PC-3 (cell line): ENCODE measurements at regions not wholly inside any gene's neighbourhood (a gene's known extent, or its start where the extent isn't known, plus 50 kb on each side); places are given as distances from the start of the nearest gene placed in this dataset.

Experiments
- ATAC-seq: fragments of 200-7000 bp; cut with Tn5 transposase; 2 replicates; pipeline ENCODE4 v1.9.1; 2020; ENCODE audit warnings: mild to moderate bottlenecking, moderate library complexity
- BruUV-seq: library from RNA; stranded (reverse); fragments of 400-500 nt; replicated peaks from 2 replicates; lab custom pipeline; 2021; lab: Mats Ljungman, UMichigan
- CTCF ChIA-PET: fragments of 300-600 bp; sonication (Branson Sonifier 250); formaldehyde crosslinking; loops from one replicate; lab custom pipeline; 2022; ENCODE audit warnings: antibody characterized with exemption; lab: Charles Lee
- POLR2A ChIA-PET: fragments of 300-600 bp; sonication (Branson Sonifier 250); formaldehyde crosslinking; loops from one replicate; lab custom pipeline; 2022; ENCODE audit warnings: antibody characterized with exemption; ENCODE audit not compliant: unreplicated experiment; lab: Charles Lee
- DNase-seq: peaks from one replicate; pipeline ENCODE4 v3.0.0-alpha.2; 2015
- H2AFZ ChIP-seq: fragments of 300-600 bp; sonication (generic); 2 replicates; pipeline ENCODE4 v1.6.0; 2016; ENCODE audit warnings: antibody characterized with exemption, low read length
- H3F3A ChIP-seq: fragments of 300-600 bp; sonication (generic); one replicate; pipeline ENCODE4 v1.6.0; 2017; ENCODE audit warnings: antibody characterized with exemption, low read length, control low read depth, mild to moderate bottlenecking; ENCODE audit not compliant: unreplicated experiment
- H3K27ac ChIP-seq: fragments of 300-600 bp; sonication (generic); 2 replicates; pipeline ENCODE4 v1.5.1; 2016; ENCODE audit warnings: mild to moderate bottlenecking, low read length
- H3K27me3 ChIP-seq: fragments of 300-600 bp; sonication (generic); 2 replicates; pipeline ENCODE4 v1.6.1; 2016; ENCODE audit warnings: low read length, mixed read lengths
- H3K36me3 ChIP-seq: fragments of 300-600 bp; sonication (generic); 2 replicates; pipeline ENCODE4 v1.6.1; 2016; ENCODE audit warnings: low read depth, mixed run types, low read length, mixed read lengths
- H3K4me1 ChIP-seq: fragments of 300-600 bp; sonication (generic); 2 replicates; pipeline ENCODE4 v1.5.1; 2016; ENCODE audit warnings: low read length; ENCODE audit not compliant: insufficient read depth
- H3K4me2 ChIP-seq: fragments of 300-600 bp; sonication (generic); 2 replicates; pipeline ENCODE4 v1.6.0; 2016; ENCODE audit warnings: low read length
- H3K4me3 ChIP-seq: fragments of 300-600 bp; sonication (generic); 2 replicates; pipeline ENCODE4 v1.5.1; 2016; ENCODE audit warnings: mild to moderate bottlenecking, low read length, mixed read lengths
- H3K79me2 ChIP-seq: fragments of 300-600 bp; sonication (generic); 2 replicates; pipeline ENCODE4 v1.6.1; 2017; ENCODE audit warnings: low read length, mixed read lengths
- H3K9ac ChIP-seq: fragments of 300-600 bp; sonication (generic); 2 replicates; pipeline ENCODE4 v1.6.0; 2016; ENCODE audit warnings: mild to moderate bottlenecking, low read length
- H3K9me2 ChIP-seq: fragments of 300-600 bp; sonication (generic); replicated peaks from 2 replicates; pipeline ENCODE4 v1.6.1; 2016; ENCODE audit warnings: mixed run types, low read length, mixed read lengths
- H3K9me3 ChIP-seq: fragments of 300-600 bp; sonication (generic); 2 replicates; pipeline ENCODE4 v1.6.1; 2016; ENCODE audit warnings: low read length, mixed read lengths
- H4K20me1 ChIP-seq: fragments of 300-600 bp; sonication (generic); 2 replicates; pipeline ENCODE4 v1.6.1; 2016; ENCODE audit warnings: low read length, mixed read lengths
- EZH2 ChIP-seq: fragments of 300-600 bp; sonication (generic); IDR thresholded peaks from one replicate; pipeline ENCODE4 v1.6.1; 2017; ENCODE audit warnings: antibody characterized with exemption, mild to moderate bottlenecking, low read length; ENCODE audit not compliant: unreplicated experiment
- EZH2phosphoT487 ChIP-seq: fragments of 300-600 bp; sonication (generic); IDR thresholded peaks from 2 replicates; pipeline ENCODE4 v1.6.1; 2018; ENCODE audit warnings: mild to moderate bottlenecking, antibody characterized with exemption, low read length, borderline replicate concordance
- intact Hi-C: fragments of 100-400 bp; cut with micrococcal nuclease; formaldehyde crosslinking; loops from 2 replicates; pipeline ENCODE4 v1.9.0; 2023
- TF ChIP-seq, protein P1 (sequence below): fragments of 300-600 bp; sonication (generic); conservative IDR thresholded peaks from 2 replicates; pipeline ENCODE4 v1.5.1; 2017; ENCODE audit warnings: antibody characterized with exemption, low read depth, mild to moderate bottlenecking, low read length

DNA sequence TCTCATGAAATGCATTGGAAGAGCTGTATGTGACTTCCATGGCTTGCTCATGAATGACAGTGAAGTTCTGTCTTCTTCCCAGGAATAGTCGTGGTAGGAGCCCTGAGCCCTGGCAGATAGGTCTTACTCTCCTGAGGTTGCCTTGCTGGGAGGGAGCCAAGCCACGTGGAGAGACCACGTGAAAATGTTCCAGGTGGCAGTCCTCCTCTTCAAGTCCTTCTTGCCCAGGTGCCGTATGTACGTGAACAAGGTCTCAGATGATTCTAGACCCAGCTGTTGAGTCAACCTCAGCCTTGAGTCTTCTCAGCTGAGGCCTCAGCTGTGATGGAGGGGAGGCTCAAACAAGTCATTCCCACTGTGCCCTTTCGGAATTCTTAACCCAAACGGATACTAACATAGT lies 192.4 kb upstream of the PRDM1 start:
- H4K20me1 ChIP-seq, result no peaks in the 10 kb centered on the region
- no peaks in the 10 kb centered on the region for H3K36me3 ChIP-seq
- no peaks in the 10 kb centered on the region for H3F3A ChIP-seq
- H3K79me2 ChIP-seq, result no peaks in the 10 kb centered on the region
- no peak for TF ChIP-seq EZH2phosphoT487
- no peak for TF ChIP-seq EZH2
- TF ChIP-seq, protein P1, sequence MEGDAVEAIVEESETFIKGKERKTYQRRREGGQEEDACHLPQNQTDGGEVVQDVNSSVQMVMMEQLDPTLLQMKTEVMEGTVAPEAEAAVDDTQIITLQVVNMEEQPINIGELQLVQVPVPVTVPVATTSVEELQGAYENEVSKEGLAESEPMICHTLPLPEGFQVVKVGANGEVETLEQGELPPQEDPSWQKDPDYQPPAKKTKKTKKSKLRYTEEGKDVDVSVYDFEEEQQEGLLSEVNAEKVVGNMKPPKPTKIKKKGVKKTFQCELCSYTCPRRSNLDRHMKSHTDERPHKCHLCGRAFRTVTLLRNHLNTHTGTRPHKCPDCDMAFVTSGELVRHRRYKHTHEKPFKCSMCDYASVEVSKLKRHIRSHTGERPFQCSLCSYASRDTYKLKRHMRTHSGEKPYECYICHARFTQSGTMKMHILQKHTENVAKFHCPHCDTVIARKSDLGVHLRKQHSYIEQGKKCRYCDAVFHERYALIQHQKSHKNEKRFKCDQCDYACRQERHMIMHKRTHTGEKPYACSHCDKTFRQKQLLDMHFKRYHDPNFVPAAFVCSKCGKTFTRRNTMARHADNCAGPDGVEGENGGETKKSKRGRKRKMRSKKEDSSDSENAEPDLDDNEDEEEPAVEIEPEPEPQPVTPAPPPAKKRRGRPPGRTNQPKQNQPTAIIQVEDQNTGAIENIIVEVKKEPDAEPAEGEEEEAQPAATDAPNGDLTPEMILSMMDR, result no peak
- H3K9me3 ChIP-seq, result no peaks in the 10 kb centered on the region
- no TSS peak for BruUV-seq
- POLR2A ChIA-PET, result no interaction called here
- H3K4me3 ChIP-seq, result no peak overlapping the region
- H3K27ac ChIP-seq, result no peak overlapping the region
- no peaks in the 10 kb centered on the region for H3K27me3 ChIP-seq
- DNase-seq (no peak), ATAC-seq (no peak)
- H3K9ac ChIP-seq, result no peak overlapping the region
- intact Hi-C loops, result no loop called here
- no peaks in the 10 kb centered on the region for H3K9me2 ChIP-seq
- H3K4me2 ChIP-seq, result no peak overlapping the region
- H2AFZ ChIP-seq, result no peak overlapping the region
- H3K4me1 ChIP-seq, result peaks cover 29% of the 10 kb centered on the region
- CTCF ChIA-PET, result no interaction called here

DNA sequence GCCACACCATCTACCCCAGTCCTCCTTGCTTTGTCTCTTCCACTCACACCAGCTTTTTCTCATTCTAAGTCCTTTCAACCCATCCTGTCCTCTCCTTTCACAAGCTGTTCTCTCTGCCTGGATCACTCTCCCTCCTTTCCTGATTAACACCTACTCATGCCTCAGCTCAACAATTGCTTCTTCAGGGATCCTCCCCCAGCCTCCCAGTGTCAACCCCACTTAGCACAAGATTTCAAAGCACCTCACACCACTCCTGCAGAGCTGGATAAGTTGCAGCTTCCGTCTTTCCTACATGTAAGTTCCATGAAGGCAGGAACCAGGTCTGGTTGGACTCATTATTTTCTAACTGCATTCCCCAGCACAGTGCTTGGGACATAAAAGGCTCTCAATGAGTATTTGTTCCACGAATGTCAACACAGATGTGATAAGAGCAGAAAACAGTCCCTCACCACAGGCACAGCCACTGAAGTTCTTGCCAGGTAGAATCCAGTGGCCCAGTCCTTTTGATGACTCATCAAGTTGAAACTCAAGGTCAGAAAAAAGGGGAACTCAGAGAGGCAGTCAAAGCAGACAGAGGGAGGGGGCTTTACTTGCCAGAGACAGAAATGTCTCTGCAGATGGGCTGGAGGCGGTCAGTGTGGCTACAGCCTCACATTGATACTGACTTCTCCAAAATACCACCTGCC lies 193.4 kb upstream of the PRDM1 start:
- no peaks in the 10 kb centered on the region for H3F3A ChIP-seq
- no peaks in the 10 kb centered on the region for H3K79me2 ChIP-seq
- ChIA-PET CTCF (no interaction called here), POLR2A (no interaction called here)
- H3K4me3 ChIP-seq, result no peak overlapping the region
- TF ChIP-seq EZH2 (no peak), EZH2phosphoT487 (no peak)
- TF ChIP-seq, protein P1, result no peak
- H3K27me3 ChIP-seq, result no peaks in the 10 kb centered on the region
- H3K27ac ChIP-seq, result no peak overlapping the region
- H4K20me1 ChIP-seq, result no peaks in the 10 kb centered on the region
- H3K9me3 ChIP-seq, result no peaks in the 10 kb centered on the region
- H3K36me3 ChIP-seq, result no peaks in the 10 kb centered on the region
- intact Hi-C loops, result no loop called here
- H3K4me1 ChIP-seq, result peaks cover 21% of the 10 kb centered on the region
- ATAC-seq (no peak), DNase-seq (no peak)
- no peaks in the 10 kb centered on the region for H3K9me2 ChIP-seq
- no peak overlapping the region for H3K9ac ChIP-seq
- no peak overlapping the region for H2AFZ ChIP-seq
- no peak overlapping the region for H3K4me2 ChIP-seq
- no TSS peak for BruUV-seq

DNA sequence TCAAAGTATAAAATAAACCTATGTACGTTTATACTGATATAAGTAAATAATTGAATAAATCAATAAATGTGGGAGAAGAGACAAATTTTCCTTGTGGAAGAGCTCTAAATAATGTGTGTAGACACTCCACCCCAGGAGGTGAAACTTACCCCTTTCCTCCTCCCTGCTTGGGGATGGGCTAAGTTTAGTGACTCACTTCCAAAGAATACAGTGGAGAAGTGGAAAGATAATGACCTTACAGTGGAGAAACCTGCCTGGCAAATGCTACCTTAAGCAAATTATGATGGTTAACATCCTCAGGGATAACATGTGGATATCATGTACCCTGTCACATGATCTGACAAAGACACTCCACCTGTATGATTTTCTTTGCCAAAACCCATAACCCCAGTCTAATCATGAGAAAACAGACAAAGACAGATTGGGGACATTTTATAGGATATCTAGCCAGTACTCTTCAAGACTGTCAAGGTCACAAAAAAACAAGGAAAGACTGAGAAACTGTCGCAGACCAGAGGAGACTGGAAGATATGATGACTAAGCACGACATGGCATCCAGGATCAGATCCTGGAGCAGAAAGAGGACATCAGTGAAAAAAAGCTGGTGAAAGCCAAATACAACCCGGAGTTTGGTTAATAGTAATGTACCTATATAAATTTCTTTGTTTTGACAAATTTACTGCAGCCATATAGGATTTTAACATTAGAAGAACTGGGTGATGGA lies 195.5 kb upstream of the PRDM1 start:
- no peak overlapping the region for H3K4me2 ChIP-seq
- H4K20me1 ChIP-seq, result no peaks in the 10 kb centered on the region
- no peaks in the 10 kb centered on the region for H3K9me2 ChIP-seq
- ChIA-PET POLR2A (no interaction called here), CTCF (interaction anchor here (0.5 kb wide), 1 partner anchor 30 kb away, joined by 3 read pairs; no protein-coding TSS in a partner anchor)
- no peaks in the 10 kb centered on the region for H3K36me3 ChIP-seq
- intact Hi-C loops, result no loop called here
- H2AFZ ChIP-seq, result no peak overlapping the region
- H3K4me1 ChIP-seq, result peaks cover 4% of the 10 kb centered on the region; the same call in 1 of the 2 replicates
- no TSS peak for BruUV-seq
- H3K27ac ChIP-seq, result no peak overlapping the region
- no peaks in the 10 kb centered on the region for H3K79me2 ChIP-seq
- ATAC-seq (no peak), DNase-seq (peak; percentile 53)
- H3K9me3 ChIP-seq, result no peaks in the 10 kb centered on the region
- H3K4me3 ChIP-seq, result no peak overlapping the region
- H3K9ac ChIP-seq, result no peak overlapping the region
- TF ChIP-seq EZH2 (no peak), EZH2phosphoT487 (no peak)
- TF ChIP-seq, protein P1, result no peak
- H3K27me3 ChIP-seq, result no peaks in the 10 kb centered on the region
- no peaks in the 10 kb centered on the region for H3F3A ChIP-seq
